Hepatocyte (in vitro differentiated cells): ENCODE measurements at regions not wholly inside any gene's neighbourhood (a gene's known extent, or its start where the extent isn't known, plus 50 kb on each side); places are given as distances from the start of the nearest gene placed in this dataset.
"Not testable (repeated sequence)": the region's sequence is repeated elsewhere in the genome, so short reads cannot be mapped to it uniquely, and the experiment has no call there.

Experiments used
- EZH2 ChIP-seq: fragments of 200-600 bp; sonication (generic); IDR thresholded peaks from 2 replicates; pipeline ENCODE4 v1.6.1; 2016; ENCODE audit warnings: antibody characterized with exemption, mild to moderate bottlenecking, borderline replicate concordance
- EZH2phosphoT487 ChIP-seq: fragments of 200-600 bp; sonication (generic); IDR thresholded peaks from one replicate; pipeline ENCODE4 v1.6.1; 2018; ENCODE audit warnings: antibody characterized with exemption, mild to moderate bottlenecking, low read depth, moderate library complexity; ENCODE audit not compliant: unreplicated experiment, severe bottlenecking
- TF ChIP-seq, protein P1 (sequence below): fragments of 200-600 bp; sonication (generic); IDR thresholded peaks from 2 replicates; pipeline ENCODE4 v1.5.1; 2016; ENCODE audit warnings: antibody characterized with exemption, mild to moderate bottlenecking; ENCODE audit not compliant: poor library complexity

DNA sequence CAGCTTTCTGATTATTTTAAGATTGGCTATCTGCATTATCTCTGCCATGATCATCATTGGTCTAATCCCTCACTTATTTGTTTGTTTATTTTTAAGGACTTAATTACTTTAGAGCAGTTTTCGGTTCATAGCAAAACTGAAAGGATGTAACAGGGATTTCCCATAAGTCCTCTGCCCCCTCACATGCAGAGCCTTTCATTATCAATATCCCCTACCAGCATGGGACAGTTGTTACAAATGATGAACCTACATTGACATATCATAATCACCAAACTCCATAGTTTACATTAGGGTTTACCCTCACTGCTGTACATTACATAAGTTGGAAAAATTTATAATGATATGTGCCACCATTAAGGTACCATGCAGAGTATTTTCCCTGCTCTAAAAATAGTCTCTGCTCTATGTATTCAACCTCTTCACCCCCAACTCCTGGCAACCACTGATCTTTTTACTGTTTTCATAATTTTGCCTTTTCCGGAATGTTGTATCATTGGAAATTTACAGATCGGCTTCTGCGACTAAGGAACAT lies 131.9 kb downstream of the GOLGA6L6 start:
- TF ChIP-seq, protein P1, sequence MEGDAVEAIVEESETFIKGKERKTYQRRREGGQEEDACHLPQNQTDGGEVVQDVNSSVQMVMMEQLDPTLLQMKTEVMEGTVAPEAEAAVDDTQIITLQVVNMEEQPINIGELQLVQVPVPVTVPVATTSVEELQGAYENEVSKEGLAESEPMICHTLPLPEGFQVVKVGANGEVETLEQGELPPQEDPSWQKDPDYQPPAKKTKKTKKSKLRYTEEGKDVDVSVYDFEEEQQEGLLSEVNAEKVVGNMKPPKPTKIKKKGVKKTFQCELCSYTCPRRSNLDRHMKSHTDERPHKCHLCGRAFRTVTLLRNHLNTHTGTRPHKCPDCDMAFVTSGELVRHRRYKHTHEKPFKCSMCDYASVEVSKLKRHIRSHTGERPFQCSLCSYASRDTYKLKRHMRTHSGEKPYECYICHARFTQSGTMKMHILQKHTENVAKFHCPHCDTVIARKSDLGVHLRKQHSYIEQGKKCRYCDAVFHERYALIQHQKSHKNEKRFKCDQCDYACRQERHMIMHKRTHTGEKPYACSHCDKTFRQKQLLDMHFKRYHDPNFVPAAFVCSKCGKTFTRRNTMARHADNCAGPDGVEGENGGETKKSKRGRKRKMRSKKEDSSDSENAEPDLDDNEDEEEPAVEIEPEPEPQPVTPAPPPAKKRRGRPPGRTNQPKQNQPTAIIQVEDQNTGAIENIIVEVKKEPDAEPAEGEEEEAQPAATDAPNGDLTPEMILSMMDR, result not testable (repeated sequence)
- not testable (repeated sequence) for TF ChIP-seq EZH2, EZH2phosphoT487
